Endodermal cell (in vitro differentiated cells): ENCODE measurements at regions not wholly inside any gene's neighbourhood (a gene's known extent, or its start where the extent isn't known, plus 50 kb on each side); places are given as distances from the start of the nearest gene placed in this dataset.
"Not testable (repeated sequence)": the region's sequence is repeated elsewhere in the genome, so short reads cannot be mapped to it uniquely, and the experiment has no call there.

Experiments used
- DNase-seq: peaks from one replicate; pipeline ENCODE4 v3.0.0-alpha.2; 2017
- H3K27ac ChIP-seq: 2 replicates; pipeline ENCODE4 v1.5.1; 2013; ENCODE audit warnings: mild to moderate bottlenecking, low read depth, low read length, moderate library complexity
- H3K27me3 ChIP-seq: 2 replicates; pipeline ENCODE4 v1.6.1; 2013; ENCODE audit warnings: mild to moderate bottlenecking, low read length, moderate library complexity; ENCODE audit not compliant: insufficient read depth, control insufficient read depth, poor library complexity, severe bottlenecking
- H3K36me3 ChIP-seq: 2 replicates; pipeline ENCODE4 v1.7.0; 2013; ENCODE audit warnings: mild to moderate bottlenecking, low read length, moderate library complexity; ENCODE audit not compliant: control insufficient read depth, insufficient read depth
- H3K4me1 ChIP-seq: one replicate; pipeline ENCODE4 v1.7.0; 2013; ENCODE audit warnings: low read length; ENCODE audit not compliant: control insufficient read depth, insufficient read depth
- H3K4me3 ChIP-seq: 2 replicates; pipeline ENCODE4 v1.5.1; 2013; ENCODE audit warnings: mild to moderate bottlenecking, low read length, moderate library complexity
- H3K9ac ChIP-seq: 2 replicates; pipeline ENCODE4 v1.6.1; 2013; ENCODE audit warnings: mild to moderate bottlenecking, low read length, moderate library complexity; ENCODE audit not compliant: poor library complexity, severe bottlenecking; ENCODE audit errors: extremely low read depth
- H3K9me3 ChIP-seq: 2 replicates; pipeline ENCODE4 v1.6.1; 2013; ENCODE audit warnings: mild to moderate bottlenecking, low read length, moderate library complexity; ENCODE audit not compliant: control insufficient read depth
- H3K27ac Mint-ChIP-seq: 2 replicates; pipeline ENCODE4 v1.8.0; 2020; ENCODE audit warnings: mixed read lengths
- H3K27me3 Mint-ChIP-seq: 2 replicates; pipeline ENCODE4 v1.8.0; 2021; ENCODE audit warnings: mild to moderate bottlenecking, mixed read lengths; ENCODE audit not compliant: insufficient read depth
- H3K36me3 Mint-ChIP-seq: 2 replicates; pipeline ENCODE4 v1.8.0; 2020; ENCODE audit warnings: low read depth, mixed read lengths
- H3K4me1 Mint-ChIP-seq: 2 replicates; pipeline ENCODE4 v1.8.0; 2020; ENCODE audit warnings: mixed read lengths
- H3K4me3 Mint-ChIP-seq: 2 replicates; pipeline ENCODE4 v1.8.0; 2020; ENCODE audit warnings: mild to moderate bottlenecking, moderate library complexity, mixed read lengths
- H3K9me3 Mint-ChIP-seq: 2 replicates; pipeline ENCODE4 v1.8.0; 2020; ENCODE audit warnings: mild to moderate bottlenecking, mixed read lengths
- WGBS, 2 experiments: methylation state at CpG; one replicate each; pipeline versions ENCODE4 v1.1.5 to v1.1.7; 2013; ENCODE audit warnings: missing lambda C conversion rate in 2 of 2, mixed read lengths in 1 of 2; ENCODE audit not compliant: insufficient coverage in 1 of 2, insufficient read length in 1 of 2; 5-methylcytosine and 5-hydroxymethylcytosine counted together
- TF ChIP-seq, protein P1 (sequence below): fragments of 200-600 bp; sonication (generic); conservative IDR thresholded peaks from 2 replicates; pipeline ENCODE4 v1.5.0; 2021; ENCODE audit warnings: antibody characterized with exemption, mild to moderate bottlenecking

DNA sequence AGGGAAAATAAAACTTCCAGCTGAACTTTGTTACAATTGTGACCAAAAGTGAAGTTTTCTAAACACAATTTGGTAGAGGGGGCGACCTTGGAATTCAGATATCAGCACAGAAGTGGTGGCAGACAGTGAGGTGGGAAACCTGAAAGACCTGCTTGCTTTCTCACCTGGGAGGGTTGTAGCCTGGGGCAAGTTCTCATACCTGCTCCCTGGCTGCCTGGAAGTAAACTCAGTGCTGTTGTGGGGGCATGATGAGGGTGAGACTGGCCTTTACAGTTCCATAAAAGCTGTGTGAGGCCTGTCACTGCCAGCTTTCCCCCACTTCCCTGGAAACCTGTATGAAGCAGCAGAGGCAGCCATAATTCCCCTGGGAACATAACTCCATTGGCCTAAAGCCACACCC, 1180.2 kb downstream of the FAM133A start:
- 91 to 100% methylated on average over 1 of the region's 1 CpG for WGBS, 2 experiments
- H3K4me3 Mint-ChIP-seq: no peak overlapping the region

DNA sequence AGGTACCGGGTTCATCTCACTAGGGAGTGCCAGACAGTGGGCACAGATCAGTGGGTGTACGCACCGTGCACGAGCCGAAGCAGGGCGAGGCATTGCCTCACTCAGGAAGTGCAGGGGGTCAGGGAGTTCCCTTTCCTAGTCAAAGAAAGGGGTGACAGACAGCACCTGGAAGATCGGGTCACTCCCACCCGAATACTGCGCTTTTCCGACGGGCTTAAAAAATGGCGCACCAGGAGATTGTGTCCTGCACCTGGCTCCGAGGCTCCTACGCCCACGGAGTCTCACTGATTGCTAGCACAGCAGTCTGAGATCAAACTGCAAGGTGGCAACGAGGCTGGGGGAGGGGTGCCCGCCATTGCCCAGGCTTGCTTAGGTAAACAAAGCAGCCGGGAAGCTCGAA, 1188.5 kb downstream of the FAM133A start:
- H3K4me3 Mint-ChIP-seq, H3K27ac ChIP-seq, H3K27me3 ChIP-seq, H3K36me3 Mint-ChIP-seq, H3K36me3 ChIP-seq, DNase-seq, H3K27me3 Mint-ChIP-seq, H3K9ac ChIP-seq, H3K4me3 ChIP-seq, H3K4me1 ChIP-seq, H3K9me3 ChIP-seq, H3K27ac Mint-ChIP-seq, H3K4me1 Mint-ChIP-seq: not testable (repeated sequence)
- H3K9me3 Mint-ChIP-seq: peaks cover 18% of the 10 kb centered on the region
- WGBS, 2 experiments: 91% methylated on average over 17 of the region's 19 CpGs; no CpG with 5 or more reads in 1 of the 2 experiments

More for the DNA sequence above, 1180.2 kb downstream of the FAM133A start:
- Histone ChIP-seq H3K4me1 (no peaks in the 10 kb centered on the region), H3K9me3 (no peaks in the 10 kb centered on the region), H3K9ac (no peak overlapping the region), H3K27ac (no peak overlapping the region), H3K4me3 (no peak overlapping the region), H3K36me3 (no peaks in the 10 kb centered on the region), H3K27me3 (no peaks in the 10 kb centered on the region)
- H3K27ac Mint-ChIP-seq: no peak overlapping the region
- H3K36me3 Mint-ChIP-seq: no peaks in the 10 kb centered on the region
- H3K4me1 Mint-ChIP-seq: peaks cover 14% of the 10 kb centered on the region
- H3K27me3 Mint-ChIP-seq: no peaks in the 10 kb centered on the region
- no peak for DNase-seq
- no peaks in the 10 kb centered on the region for H3K9me3 Mint-ChIP-seq
- TF ChIP-seq, protein P1, sequence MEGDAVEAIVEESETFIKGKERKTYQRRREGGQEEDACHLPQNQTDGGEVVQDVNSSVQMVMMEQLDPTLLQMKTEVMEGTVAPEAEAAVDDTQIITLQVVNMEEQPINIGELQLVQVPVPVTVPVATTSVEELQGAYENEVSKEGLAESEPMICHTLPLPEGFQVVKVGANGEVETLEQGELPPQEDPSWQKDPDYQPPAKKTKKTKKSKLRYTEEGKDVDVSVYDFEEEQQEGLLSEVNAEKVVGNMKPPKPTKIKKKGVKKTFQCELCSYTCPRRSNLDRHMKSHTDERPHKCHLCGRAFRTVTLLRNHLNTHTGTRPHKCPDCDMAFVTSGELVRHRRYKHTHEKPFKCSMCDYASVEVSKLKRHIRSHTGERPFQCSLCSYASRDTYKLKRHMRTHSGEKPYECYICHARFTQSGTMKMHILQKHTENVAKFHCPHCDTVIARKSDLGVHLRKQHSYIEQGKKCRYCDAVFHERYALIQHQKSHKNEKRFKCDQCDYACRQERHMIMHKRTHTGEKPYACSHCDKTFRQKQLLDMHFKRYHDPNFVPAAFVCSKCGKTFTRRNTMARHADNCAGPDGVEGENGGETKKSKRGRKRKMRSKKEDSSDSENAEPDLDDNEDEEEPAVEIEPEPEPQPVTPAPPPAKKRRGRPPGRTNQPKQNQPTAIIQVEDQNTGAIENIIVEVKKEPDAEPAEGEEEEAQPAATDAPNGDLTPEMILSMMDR: no peak

DNA sequence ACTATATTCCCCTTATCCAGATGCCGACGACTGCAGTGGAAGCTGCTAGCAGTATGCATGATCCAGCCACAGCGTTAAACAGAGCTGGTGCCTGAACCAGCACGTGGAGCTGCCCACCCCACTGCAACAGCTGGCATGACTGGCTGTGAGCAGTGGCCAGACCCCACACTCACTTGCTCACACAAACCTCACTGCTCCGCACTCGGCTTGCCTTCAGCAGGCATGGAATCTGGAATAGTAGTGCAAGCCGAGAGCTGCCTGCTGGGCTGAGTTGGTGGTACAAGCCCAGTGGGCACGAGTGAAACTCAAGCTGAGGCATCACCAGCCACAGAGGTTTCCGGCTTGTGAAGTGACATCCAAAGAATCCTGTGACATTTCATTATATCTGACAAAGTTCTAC, 1197.6 kb downstream of the FAM133A start:
- WGBS, 2 experiments: 91 to 94% methylated on average over 2 to 9 of the region's 9 CpGs
- Mint-ChIP-seq H3K27ac (no peak overlapping the region), H3K4me1 (no peaks in the 10 kb centered on the region), H3K27me3 (no peaks in the 10 kb centered on the region), H3K9me3 (peaks cover 5% of the 10 kb centered on the region), H3K4me3 (no peak overlapping the region), H3K36me3 (peaks cover 9% of the 10 kb centered on the region)
- TF ChIP-seq, protein P1: no peak
- no peaks in the 10 kb centered on the region for H3K9me3 ChIP-seq
- H3K4me1 ChIP-seq: no peaks in the 10 kb centered on the region
- no peaks in the 10 kb centered on the region for H3K27me3 ChIP-seq
- no peak for DNase-seq
- H3K4me3 ChIP-seq: no peak overlapping the region
- H3K9ac ChIP-seq: no peak overlapping the region
- no peaks in the 10 kb centered on the region for H3K36me3 ChIP-seq
- no peak overlapping the region for H3K27ac ChIP-seq

DNA sequence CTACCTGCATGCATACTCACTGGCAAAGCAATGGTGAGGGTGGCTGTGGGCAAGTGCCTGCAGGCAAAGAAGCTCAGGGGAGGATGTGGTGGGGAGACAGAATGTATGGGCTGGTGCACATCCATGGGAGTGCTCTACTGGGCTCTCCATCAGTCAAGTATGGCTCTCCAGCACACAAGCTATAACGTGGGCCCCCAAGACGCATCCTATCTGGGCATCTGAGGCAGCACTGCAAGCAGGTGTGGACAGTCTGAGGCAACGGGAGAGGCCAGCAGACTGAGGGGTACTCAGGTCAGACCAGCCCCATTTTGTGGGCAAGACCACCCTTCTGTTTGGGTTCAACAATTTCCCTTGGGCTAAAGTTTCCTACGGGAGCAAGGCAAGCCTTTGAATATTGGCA, 1227.8 kb downstream of the FAM133A start:
- H3K36me3 Mint-ChIP-seq: no peaks in the 10 kb centered on the region
- 90 to 100% methylated on average over 1 to 4 of the region's 4 CpGs for WGBS, 2 experiments

More for the DNA sequence above, 1227.8 kb downstream of the FAM133A start:
- Histone ChIP-seq H3K27ac (no peak overlapping the region), H3K36me3 (no peaks in the 10 kb centered on the region), H3K4me1 (no peaks in the 10 kb centered on the region), H3K4me3 (no peak overlapping the region), H3K9ac (no peak overlapping the region), H3K27me3 (no peaks in the 10 kb centered on the region), H3K9me3 (no peaks in the 10 kb centered on the region)
- no peak overlapping the region for H3K4me3 Mint-ChIP-seq
- H3K4me1 Mint-ChIP-seq: no peaks in the 10 kb centered on the region
- DNase-seq: no peak
- no peak overlapping the region for H3K27ac Mint-ChIP-seq
- no peaks in the 10 kb centered on the region for H3K27me3 Mint-ChIP-seq
- peaks cover 10% of the 10 kb centered on the region for H3K9me3 Mint-ChIP-seq
- TF ChIP-seq, protein P1: no peak
